K562 (cell line): ENCODE measurements at regions not wholly inside any gene's neighbourhood (a gene's known extent, or its start where the extent isn't known, plus 50 kb on each side); places are given as distances from the start of the nearest gene placed in this dataset.

Experiments used
- ATAC-seq: fragments of 200-7000 bp; cut with Tn5 transposase; 3 replicates; pipeline ENCODE4 v1.9.1; 2020; ENCODE audit warnings: moderate library complexity
- BruUV-seq: library from RNA; stranded (reverse); fragments of 400-500 nt; replicated peaks from 2 replicates; lab custom pipeline; 2021; lab: Mats Ljungman, UMichigan
- CTCF ChIA-PET: fragments of 300-600 bp; formaldehyde crosslinking; extraction: SDS; loops from one replicate; lab custom pipeline; 2021; ENCODE audit warnings: low intra/inter-chr PET ratio; lab: Yijun Ruan, JAX
- POLR2A ChIA-PET: fragments of 300-600, 350-650 bp; sonication (Branson Sonifier 250); formaldehyde crosslinking; extraction: SDS; loops from one replicate; lab custom pipeline; 2021; ENCODE audit warnings: antibody characterized with exemption, inconsistent platforms; lab: Yijun Ruan, JAX
- DNase-seq, 4 experiments: peaks; one replicate each; pipeline versions ENCODE4 v3.0.0 to v3.0.0-alpha.2; 2011 to 2018; ENCODE audit warnings: low spot score in 3 of 4, mixed read lengths in 3 of 4; ENCODE audit errors: extremely low read depth in 1 of 4
- FAIRE-seq: peaks from 2 replicates; lab custom pipeline; 2011; peaks lifted over from hg19 to GRCh38; lab: Jason Lieb, UNC
- H2AFZ ChIP-seq: 2 replicates; pipeline ENCODE4 v1.6.0; 2011; ENCODE audit warnings: low read depth, low read length, control low read depth, inconsistent platforms
- H3K27ac ChIP-seq: fragments of 200-600 bp; 3 replicates; pipeline ENCODE4 v1.8.0; 2011; ENCODE audit warnings: low read depth, mild to moderate bottlenecking, control low read depth, inconsistent platforms, low read length, moderate library complexity, mixed read lengths; ENCODE audit errors: extremely low read depth
- H3K27me3 ChIP-seq, 2 experiments: fragments of 300-600 bp in 1 of 2; 2 replicates in 1 of 2; 3 replicates in 1 of 2; pipeline versions ENCODE4 v1.6.0 to v1.8.0; 2011; ENCODE audit warnings: inconsistent platforms in 2 of 2, low read length in 2 of 2, mild to moderate bottlenecking in 1 of 2, mixed read lengths in 1 of 2, moderate library complexity in 1 of 2; ENCODE audit not compliant: control insufficient read depth in 2 of 2, insufficient read depth in 2 of 2
- H3K36me3 ChIP-seq: fragments of 300-600 bp; 3 replicates; pipeline ENCODE4 v1.8.0; 2011; ENCODE audit warnings: mild to moderate bottlenecking, low read length, inconsistent platforms; ENCODE audit not compliant: control insufficient read depth, insufficient read depth
- H3K4me1 ChIP-seq, 2 experiments: fragments of 200-600 bp in 1 of 2; replicated peaks in 1 of 2; 2 replicates in 1 of 2; 3 replicates in 1 of 2; pipeline versions ENCODE4 v1.5.1 to v1.8.0; 2011; ENCODE audit warnings: inconsistent platforms in 2 of 2, low read length in 2 of 2, mild to moderate bottlenecking in 1 of 2, mixed read lengths in 1 of 2, moderate library complexity in 1 of 2; ENCODE audit not compliant: control insufficient read depth in 2 of 2, insufficient read depth in 2 of 2
- H3K4me2 ChIP-seq: 2 replicates; pipeline ENCODE4 v1.6.1; 2011; ENCODE audit warnings: low read length, control low read depth, inconsistent platforms, mixed read lengths; ENCODE audit not compliant: insufficient read depth
- H3K4me3 ChIP-seq: fragments of 200-600 bp; sonication (generic), shearing (Covaris generic); 2 replicates; pipeline ENCODE4 v1.5.1; 2016; ENCODE audit warnings: control low read depth, inconsistent platforms
- H3K79me2 ChIP-seq: fragments of 200-600 bp; 3 replicates; pipeline ENCODE4 v1.8.0; 2011; ENCODE audit warnings: low read length, inconsistent platforms; ENCODE audit not compliant: control insufficient read depth, insufficient read depth
- H3K9ac ChIP-seq, 2 experiments: 2 replicates each; pipeline versions ENCODE4 v1.6.0 to v1.6.1; 2011; ENCODE audit warnings: low read depth in 2 of 2, low read length in 2 of 2, control low read depth in 1 of 2, inconsistent platforms in 1 of 2, mild to moderate bottlenecking in 1 of 2, mixed read lengths in 1 of 2; ENCODE audit not compliant: insufficient read depth in 1 of 2
- H3K9me1 ChIP-seq: one replicate; pipeline ENCODE4 v1.6.0; 2011; ENCODE audit warnings: inconsistent platforms, mild to moderate bottlenecking, low read length, moderate library complexity; ENCODE audit not compliant: control insufficient read depth, insufficient read depth
- H3K9me3 ChIP-seq: replicated peaks from 2 replicates; pipeline ENCODE4 v1.5.1; 2011; ENCODE audit warnings: low read depth, low read length, inconsistent platforms; ENCODE audit not compliant: control insufficient read depth, insufficient read depth
- H4K20me1 ChIP-seq: replicated peaks from 2 replicates; pipeline ENCODE4 v1.6.1; 2011; ENCODE audit warnings: low read length, inconsistent platforms, mixed read lengths; ENCODE audit not compliant: control insufficient read depth, insufficient read depth
- CTCF ChIP-seq, 3 experiments: IDR thresholded peaks in 2 of 3; conservative IDR thresholded peaks in 1 of 3; 2 replicates each; pipeline ENCODE4 v1.5.1; 2011 to 2012; ENCODE audit warnings: low read length in 3 of 3, mild to moderate bottlenecking in 3 of 3, control low read depth in 2 of 3, improper control_type of control experiment in 1 of 3, inconsistent platforms in 1 of 3, low read depth in 1 of 3, mixed read lengths in 1 of 3, moderate library complexity in 1 of 3; ENCODE audit not compliant: insufficient read depth in 2 of 3
- ERF ChIP-seq: fragments of 450-650 bp; formaldehyde crosslinking; IDR thresholded peaks from 2 replicates; pipeline ENCODE4 v1.4.0; 2020; ENCODE audit warnings: mild to moderate bottlenecking, mixed read lengths
- L3MBTL2 ChIP-seq: fragments of 450-650 bp; IDR thresholded peaks from 2 replicates; pipeline ENCODE4 v1.6.1; 2016; ENCODE audit warnings: mild to moderate bottlenecking, moderate library complexity
- NFXL1 ChIP-seq: fragments of 450-650 bp; formaldehyde crosslinking; IDR thresholded peaks from 2 replicates; pipeline ENCODE4 v1.4.0; 2021; ENCODE audit warnings: mild to moderate bottlenecking
- ZFP36 ChIP-seq: fragments of 150-350 bp; IDR thresholded peaks from 2 replicates; pipeline ENCODE4 v1.6.1; 2018; ENCODE audit warnings: low read length, low read depth; ENCODE audit not compliant: partially characterized antibody
- WGBS: fragments of 100-300 bp; shearing (Covaris generic); methylation state at CpG from one replicate; pipeline ENCODE4 v1.1.6; 2016; ENCODE audit warnings: low coverage, mixed read lengths; ENCODE audit not compliant: insufficient coverage; ENCODE audit errors: missing lambda C conversion rate; 5-methylcytosine and 5-hydroxymethylcytosine counted together
- in situ Hi-C: fragments of 300-500 bp; cut with MboI; formaldehyde crosslinking; loops from 4 replicates; pipeline ENCODE4 v1.15.0; 2018; ENCODE audit warnings: inconsistent platforms, mixed read lengths
- intact Hi-C: fragments of 100-400 bp; cut with micrococcal nuclease; formaldehyde crosslinking; loops from 2 replicates; pipeline ENCODE4 v1.14.2; 2022

- Histone ChIP-seq H3K4me1 (no peaks in the 10 kb centered on the region), H3K36me3 (no peaks in the 10 kb centered on the region), H4K20me1 (no peaks in the 10 kb centered on the region), H3K27me3 (peaks cover 0 to 14% of the 10 kb centered on the region in 2 experiments; a peak in 3 of 5 replicates), H2AFZ (no peak overlapping the region), H3K4me2 (no peak overlapping the region), H3K79me2 (no peaks in the 10 kb centered on the region), H3K9ac (no peak overlapping the region), H3K4me3 (no peak overlapping the region), H3K27ac (no peak overlapping the region), H3K9me3 (no peaks in the 10 kb centered on the region), H3K9me1 (no peaks in the 10 kb centered on the region)
- intact Hi-C loops: no loop called here
- no peak for TF ChIP-seq NFXL1 (CRISPR knock-in tag)
- TF ChIP-seq ZFP36: peak; percentile 21
- TF ChIP-seq ERF (CRISPR knock-in tag): no peak
- no peak for TF ChIP-seq L3MBTL2
- TF ChIP-seq CTCF (IDR thresholded peaks at IDR 0.05 in 2 of 3, conservative IDR thresholded peaks at IDR 0.05 in 1 of 3; ENCODE audit: insufficient read depth in 2 of 3, low read depth in 1 of 3, low read length in 3 of 3): peak in 2 of 3 experiments; percentile 12 to 15; a peak in 2 of 6 replicates
- POLR2A ChIA-PET: no interaction called here
- BruUV-seq: no TSS peak
- FAIRE-seq (no peak), ATAC-seq (0 out of 3 replicates have a peak, but pooled peaks have one; percentile 33), DNase-seq (peak in 1 of 4 experiments; percentile 2)
- in situ Hi-C loops: no loop called here
- CTCF ChIA-PET: no interaction called here
- 0% methylated on average over 4 of the region's 4 CpGs for WGBS
Observed at GRCh38 chr10:130547368-130547767, 411.2 kb downstream of the GLRX3 start.
